Loucy (cell line): ENCODE measurements at regions not wholly inside any gene's neighbourhood (a gene's known extent, or its start where the extent isn't known, plus 50 kb on each side); places are given as distances from the start of the nearest gene placed in this dataset.

Source experiments
- CTCF ChIP-seq: fragments of 200-600 bp; sonication (generic); conservative IDR thresholded peaks from 2 replicates; pipeline ENCODE4 v1.5.1; 2014; ENCODE audit warnings: mild to moderate bottlenecking, antibody characterized with exemption, low read length
- EZH2phosphoT487 ChIP-seq: fragments of 200-600 bp; IDR thresholded peaks from 2 replicates; pipeline ENCODE4 v1.6.1; 2018; ENCODE audit warnings: antibody characterized with exemption, mild to moderate bottlenecking, moderate library complexity, borderline replicate concordance

- TF ChIP-seq CTCF (no peak), EZH2phosphoT487 (no peak)
Measured at GRCh38 chr9:89725271-89725670, 120.5 kb downstream of the GADD45G start.
